Activated naive CD4-positive, alpha-beta T cell (primary cell): ENCODE measurements at regions not wholly inside any gene's neighbourhood (a gene's known extent, or its start where the extent isn't known, plus 50 kb on each side); places are given as distances from the start of the nearest gene placed in this dataset.
"Not testable (repeated sequence)": the region's sequence is repeated elsewhere in the genome, so short reads cannot be mapped to it uniquely, and the experiment has no call there.

Experiments
- DNase-seq, 4 experiments: peaks; one replicate each; lab custom pipeline; 2025; lab: John Stamatoyannopoulos, UW

GRCh38 chr16:21487956-21488355 lies 111.4 kb upstream of the METTL9 start:
- not testable (repeated sequence) for DNase-seq

- not testable (repeated sequence) for DNase-seq
Measured at GRCh38 chr16:21499046-21499445, 100.3 kb upstream of the METTL9 start.

- DNase-seq: peak in 2 of 4 experiments; percentile 46 to 71
Measured at GRCh38 chr16:21501223-21501868, 98.0 kb upstream of the METTL9 start.

- DNase-seq: peak; percentile 56 to 94 (median 84)
Measured at GRCh38 chr16:21501869-21502667, 97.3 kb upstream of the METTL9 start.

GRCh38 chr16:21503574-21503920 lies 95.8 kb upstream of the METTL9 start:
- not testable (repeated sequence) for DNase-seq

- not testable (repeated sequence) for DNase-seq
Measured at GRCh38 chr16:21503941-21504832, 95.2 kb upstream of the METTL9 start.

GRCh38 chr16:21505751-21506520 lies 93.4 kb upstream of the METTL9 start:
- not testable (repeated sequence) for DNase-seq

GRCh38 chr16:21506857-21507456 lies 92.4 kb upstream of the METTL9 start:
- DNase-seq: peak in 2 of 4 experiments; percentile 31 to 51

GRCh38 chr16:21507631-21508305 lies 91.6 kb upstream of the METTL9 start:
- DNase-seq: not testable (repeated sequence)

GRCh38 chr16:21508661-21509436 lies 90.5 kb upstream of the METTL9 start:
- DNase-seq: not testable (repeated sequence)

GRCh38 chr16:21509437-21510086 lies 89.8 kb upstream of the METTL9 start:
- DNase-seq: not testable (repeated sequence)

- not testable (repeated sequence) for DNase-seq
Measured at GRCh38 chr16:21510869-21511255, 88.5 kb upstream of the METTL9 start.

- not testable (repeated sequence) for DNase-seq
Measured at GRCh38 chr16:21511315-21512210, 87.8 kb upstream of the METTL9 start.

- DNase-seq: not testable (repeated sequence)
Measured at GRCh38 chr16:21512280-21513192, 86.8 kb upstream of the METTL9 start.

- not testable (repeated sequence) for DNase-seq
Measured at GRCh38 chr16:21513337-21513741, 86.0 kb upstream of the METTL9 start.

- DNase-seq: not testable (repeated sequence)
Measured at GRCh38 chr16:21513812-21514473, 85.4 kb upstream of the METTL9 start.
